IMR-90 (cell line): ENCODE measurements at regions not wholly inside any gene's neighbourhood (a gene's known extent, or its start where the extent isn't known, plus 50 kb on each side); places are given as distances from the start of the nearest gene placed in this dataset.

Experiments used
- ATAC-seq: fragments of 200-7000 bp; cut with Tn5 transposase; 2 replicates; pipeline ENCODE4 v1.9.1; 2020; ENCODE audit warnings: low read depth, mild to moderate bottlenecking, moderate library complexity
- BruUV-seq: library from RNA; stranded (reverse); fragments of 400-500 nt; replicated peaks from 2 replicates; lab custom pipeline; 2021; lab: Mats Ljungman, UMichigan
- CTCF ChIA-PET: fragments of 300-600 bp; formaldehyde crosslinking; extraction: SDS; loops from one replicate; lab custom pipeline; 2021; ENCODE audit warnings: antibody characterized with exemption; lab: Yijun Ruan, JAX
- POLR2A ChIA-PET: fragments of 300-600 bp; sonication (Branson Sonifier 250); formaldehyde crosslinking; loops from one replicate; lab custom pipeline; 2022; ENCODE audit warnings: antibody characterized with exemption; ENCODE audit not compliant: unreplicated experiment; lab: Charles Lee
- DNase-seq: peaks from one replicate; pipeline ENCODE4 v3.0.0; 2013
- H2AFZ ChIP-seq: replicated peaks from 2 replicates; pipeline ENCODE3; 2013; ENCODE audit warnings: low read length, mild to moderate bottlenecking; ENCODE audit not compliant: poor library complexity
- H2AK5ac ChIP-seq: 2 replicates; pipeline ENCODE4 v1.6.1; 2013; ENCODE audit warnings: low read depth, low read length, inconsistent platforms
- H2AK9ac ChIP-seq: replicated peaks from 2 replicates; pipeline ENCODE3; 2013; ENCODE audit warnings: mild to moderate bottlenecking, low read depth, low read length, moderate library complexity; ENCODE audit not compliant: poor library complexity
- H2BK120ac ChIP-seq: 2 replicates; pipeline ENCODE4 v1.6.1; 2013; ENCODE audit warnings: low read depth, low read length, inconsistent platforms
- H2BK15ac ChIP-seq: 3 replicates; pipeline ENCODE4 v1.6.1; 2013; ENCODE audit warnings: low read depth, low read length, inconsistent platforms
- H2BK20ac ChIP-seq: 2 replicates; pipeline ENCODE4 v1.6.1; 2013; ENCODE audit warnings: low read depth, mild to moderate bottlenecking, inconsistent platforms, low read length, moderate library complexity
- H2BK5ac ChIP-seq: 2 replicates; pipeline ENCODE4 v1.6.1; 2013; ENCODE audit warnings: mild to moderate bottlenecking, low read depth, low read length, inconsistent platforms; ENCODE audit not compliant: poor library complexity, severe bottlenecking
- H3K14ac ChIP-seq: replicated peaks from 2 replicates; pipeline ENCODE4 v1.6.1; 2013; ENCODE audit warnings: low read depth, low read length, inconsistent platforms
- H3K18ac ChIP-seq: 2 replicates; pipeline ENCODE4 v1.6.1; 2013; ENCODE audit warnings: low read depth, low read length, control low read depth
- H3K23ac ChIP-seq: 2 replicates; pipeline ENCODE4 v1.6.1; 2013; ENCODE audit warnings: low read depth, low read length, inconsistent platforms
- H3K27ac ChIP-seq: 2 replicates; pipeline ENCODE4 v1.5.1; 2013; ENCODE audit warnings: mild to moderate bottlenecking, control low read depth, low read length; ENCODE audit not compliant: insufficient read depth
- H3K27me3 ChIP-seq: 2 replicates; pipeline ENCODE4 v1.6.1; 2013; ENCODE audit warnings: low read length; ENCODE audit not compliant: control insufficient read depth, insufficient read depth
- H3K36me3 ChIP-seq: 2 replicates; pipeline ENCODE4 v1.6.1; 2013; ENCODE audit warnings: low read length, mixed read lengths; ENCODE audit not compliant: control insufficient read depth, insufficient read depth
- H3K4ac ChIP-seq: 2 replicates; pipeline ENCODE4 v1.6.1; 2013; ENCODE audit warnings: low read depth, low read length, inconsistent platforms
- H3K4me1 ChIP-seq: 2 replicates; pipeline ENCODE4 v1.6.1; 2013; ENCODE audit warnings: low read length, mixed read lengths; ENCODE audit not compliant: control insufficient read depth, insufficient read depth
- H3K4me2 ChIP-seq: 2 replicates; pipeline ENCODE4 v1.6.1; 2013; ENCODE audit warnings: low read depth, mild to moderate bottlenecking, control low read depth, low read length, moderate library complexity
- H3K4me3 ChIP-seq: 2 replicates; pipeline ENCODE4 v1.5.1; 2013; ENCODE audit warnings: low read depth, mild to moderate bottlenecking, control low read depth, low read length, moderate library complexity; ENCODE audit not compliant: insufficient read depth
- H3K56ac ChIP-seq: 2 replicates; pipeline ENCODE4 v1.6.1; 2013; ENCODE audit warnings: low read length, inconsistent platforms; ENCODE audit not compliant: insufficient read depth; ENCODE audit errors: extremely low read depth
- H3K79me1 ChIP-seq, 2 experiments: 2 replicates each; pipeline ENCODE4 v1.6.1; 2013; ENCODE audit warnings: low read length in 2 of 2, inconsistent platforms in 1 of 2, low read depth in 1 of 2
- H3K9ac ChIP-seq: 2 replicates; pipeline ENCODE4 v1.6.1; 2013; ENCODE audit warnings: low read depth, low read length, control low read depth
- H3K9me1 ChIP-seq: 2 replicates; pipeline ENCODE4 v1.6.1; 2013; ENCODE audit warnings: low read length, inconsistent platforms; ENCODE audit not compliant: insufficient read depth
- H3K9me3 ChIP-seq: 2 replicates; pipeline ENCODE4 v1.6.1; 2013; ENCODE audit warnings: low read length; ENCODE audit not compliant: control insufficient read depth, insufficient read depth
- H4K20me1 ChIP-seq: 2 replicates; pipeline ENCODE4 v1.6.1; 2013; ENCODE audit warnings: low read length, inconsistent platforms; ENCODE audit not compliant: insufficient read depth
- H4K5ac ChIP-seq: 2 replicates; pipeline ENCODE4 v1.6.1; 2013; ENCODE audit warnings: mild to moderate bottlenecking, low read depth, low read length, control low read depth
- H4K8ac ChIP-seq, 2 experiments: 2 replicates each; pipeline ENCODE4 v1.6.1; 2013; ENCODE audit warnings: low read depth in 2 of 2, low read length in 2 of 2, control low read depth in 1 of 2, inconsistent platforms in 1 of 2
- H4K91ac ChIP-seq: 2 replicates; pipeline ENCODE4 v1.6.1; 2013; ENCODE audit warnings: low read depth, low read length, inconsistent platforms; ENCODE audit not compliant: insufficient read depth
- BHLHE40 ChIP-seq: fragments of 150-350 bp; IDR thresholded peaks from 2 replicates; pipeline ENCODE4 v1.6.1; 2016; ENCODE audit warnings: mild to moderate bottlenecking, low read depth, low read length
- CEBPB ChIP-seq: IDR thresholded peaks from 2 replicates; pipeline ENCODE4 v1.6.1; 2012; ENCODE audit warnings: low read depth, low read length, improper control_type of control experiment
- CHD1 ChIP-seq: IDR thresholded peaks from 2 replicates; pipeline ENCODE4 v1.6.1; 2012; ENCODE audit warnings: low read depth, low read length, improper control_type of control experiment
- CTCF ChIP-seq: conservative IDR thresholded peaks from 2 replicates; pipeline ENCODE4 v1.5.1; 2012; ENCODE audit warnings: mild to moderate bottlenecking, low read depth, low read length, improper control_type of control experiment
- ELK1 ChIP-seq: fragments of 150-350 bp; IDR thresholded peaks from 2 replicates; pipeline ENCODE4 v1.6.1; 2016; ENCODE audit warnings: low read depth, mild to moderate bottlenecking, low read length, moderate library complexity, borderline replicate concordance
- FOS ChIP-seq: fragments of 150-350 bp; IDR thresholded peaks from 2 replicates; pipeline ENCODE4 v1.6.1; 2016; ENCODE audit warnings: low read depth, low read length
- MAFK ChIP-seq: IDR thresholded peaks from 2 replicates; pipeline ENCODE4 v1.6.1; 2012; ENCODE audit warnings: low read depth, low read length, improper control_type of control experiment
- MAZ ChIP-seq: IDR thresholded peaks from 2 replicates; pipeline ENCODE4 v1.6.1; 2012; ENCODE audit warnings: low read depth, mild to moderate bottlenecking, low read length, improper control_type of control experiment, moderate library complexity, borderline replicate concordance
- MXI1 ChIP-seq: IDR thresholded peaks from 2 replicates; pipeline ENCODE4 v1.6.1; 2012; ENCODE audit warnings: low read depth, mild to moderate bottlenecking, low read length, moderate library complexity, borderline replicate concordance
- NFE2L2 ChIP-seq: fragments of 150-350 bp; IDR thresholded peaks from 2 replicates; pipeline ENCODE4 v1.6.1; 2016; ENCODE audit warnings: low read depth, mild to moderate bottlenecking, low read length
- POLR2A ChIP-seq: IDR thresholded peaks from 2 replicates; pipeline ENCODE4 v1.6.1; 2012; ENCODE audit warnings: mild to moderate bottlenecking, low read depth, low read length
- RAD21 ChIP-seq: IDR thresholded peaks from 2 replicates; pipeline ENCODE4 v1.6.1; 2012; ENCODE audit warnings: low read length, improper control_type of control experiment
- RCOR1 ChIP-seq: IDR thresholded peaks from 2 replicates; pipeline ENCODE4 v1.6.1; 2012; ENCODE audit warnings: mild to moderate bottlenecking, low read length, improper control_type of control experiment; ENCODE audit not compliant: insufficient replicate concordance
- RFX5 ChIP-seq: IDR thresholded peaks from 2 replicates; pipeline ENCODE4 v1.8.0; 2012; ENCODE audit warnings: low read depth, mild to moderate bottlenecking, low read length, moderate library complexity
- SMC3 ChIP-seq: fragments of 150-350 bp; IDR thresholded peaks from 2 replicates; pipeline ENCODE4 v1.6.1; 2016; ENCODE audit warnings: low read depth, mild to moderate bottlenecking, antibody characterized with exemption, low read length, moderate library complexity
- WGBS, 2 experiments: methylation state at CpG; one replicate each; pipeline versions ENCODE4 v1.1.5 to v1.1.7; 2013; ENCODE audit warnings: missing lambda C conversion rate in 2 of 2; ENCODE audit not compliant: insufficient read length in 1 of 2; ENCODE audit errors: extremely low coverage in 2 of 2; 5-methylcytosine and 5-hydroxymethylcytosine counted together
- dilution Hi-C: fragments of 300-500 bp; cut with HindIII; formaldehyde crosslinking; loops from one replicate; pipeline ENCODE4 v1.14.3; 2018; ENCODE audit warnings: low sequenced_read_pairs; ENCODE audit not compliant: unreplicated experiment
- in situ Hi-C: fragments of 300-500 bp; cut with MboI; formaldehyde crosslinking; loops from 3 replicates; pipeline ENCODE4 v1.14.3; 2019; ENCODE audit warnings: low sequenced_read_pairs, inconsistent platforms, mixed read lengths
- intact Hi-C: fragments of 100-400 bp; cut with micrococcal nuclease; formaldehyde crosslinking; loops from 2 replicates; pipeline ENCODE4 v1.10.0; 2022
- TF ChIP-seq, protein P1 (sequence below): fragments of 150-350 bp; IDR thresholded peaks from 2 replicates; pipeline ENCODE4 v1.6.1; 2017; ENCODE audit warnings: mild to moderate bottlenecking, antibody characterized with exemption, low read length, low read depth

GRCh38 chr16:48818257-48818656, 208.3 kb upstream of the N4BP1 start:
- H2BK5ac ChIP-seq, result no peak overlapping the region
- dilution Hi-C loops, result no loop called here
- H3K27me3 ChIP-seq, result no peaks in the 10 kb centered on the region
- no peak overlapping the region for H2AK9ac ChIP-seq
- H3K4ac ChIP-seq, result no peak overlapping the region
- H2BK20ac ChIP-seq, result no peak overlapping the region
- no peak overlapping the region for H3K4me2 ChIP-seq
- POLR2A ChIA-PET, result no interaction called here
- H3K14ac ChIP-seq, result no peak overlapping the region
- TF ChIP-seq RFX5 (no peak), SMC3 (no peak), MAFK (no peak), POLR2A (no peak), MXI1 (no peak), MAZ (no peak), NFE2L2 (no peak), BHLHE40 (no peak), RAD21 (no peak), CEBPB (no peak), RCOR1 (no peak), CHD1 (no peak), FOS (no peak), ELK1 (no peak), CTCF (no peak)
- TF ChIP-seq, protein P1, sequence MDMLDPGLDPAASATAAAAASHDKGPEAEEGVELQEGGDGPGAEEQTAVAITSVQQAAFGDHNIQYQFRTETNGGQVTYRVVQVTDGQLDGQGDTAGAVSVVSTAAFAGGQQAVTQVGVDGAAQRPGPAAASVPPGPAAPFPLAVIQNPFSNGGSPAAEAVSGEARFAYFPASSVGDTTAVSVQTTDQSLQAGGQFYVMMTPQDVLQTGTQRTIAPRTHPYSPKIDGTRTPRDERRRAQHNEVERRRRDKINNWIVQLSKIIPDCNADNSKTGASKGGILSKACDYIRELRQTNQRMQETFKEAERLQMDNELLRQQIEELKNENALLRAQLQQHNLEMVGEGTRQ, result no peak
- no peaks in the 10 kb centered on the region for H3K36me3 ChIP-seq
- ATAC-seq (no peak), DNase-seq (no peak)
- H3K9me3 ChIP-seq, result no peaks in the 10 kb centered on the region
- no peak overlapping the region for H4K8ac ChIP-seq
- BruUV-seq, result no TSS peak
- no peak overlapping the region for H2AFZ ChIP-seq
- no peaks in the 10 kb centered on the region for H3K4me1 ChIP-seq
- H3K56ac ChIP-seq, result no peak overlapping the region
- no peak overlapping the region for H4K5ac ChIP-seq
- no peak overlapping the region for H3K23ac ChIP-seq
- H3K79me1 ChIP-seq, result no peaks in the 10 kb centered on the region
- no CpG with 5 or more reads among the region's 6 CpGs for WGBS, 2 experiments
- no peak overlapping the region for H2AK5ac ChIP-seq
- no peak overlapping the region for H3K9ac ChIP-seq
- in situ Hi-C loops, result no loop called here
- H2BK15ac ChIP-seq, result no peak overlapping the region
- H4K91ac ChIP-seq, result no peak overlapping the region
- no peak overlapping the region for H3K18ac ChIP-seq
- no peak overlapping the region for H3K4me3 ChIP-seq
- H3K9me1 ChIP-seq, result no peaks in the 10 kb centered on the region
- H2BK120ac ChIP-seq, result no peak overlapping the region
- CTCF ChIA-PET, result no interaction called here
- H3K27ac ChIP-seq, result no peak overlapping the region
- no peaks in the 10 kb centered on the region for H4K20me1 ChIP-seq
- intact Hi-C loops, result no loop called here
